ENCODE measurements at regions not wholly inside any gene's neighbourhood (a gene's known extent, or its start where the extent isn't known, plus 50 kb on each side); places are given as distances from the start of the nearest gene placed in this dataset.
"Not testable (repeated sequence)": the region's sequence is repeated elsewhere in the genome, so short reads cannot be mapped to it uniquely, and the experiment has no call there.

GRCh38 chr14:46482200-46482599 is 169.4 kb downstream of the RPL10L start:
- H3K27ac Mint-ChIP-seq = no peak overlapping the region
- peaks cover 15 to 18% of the 10 kb centered on the region in 2 donors for H3K9me3 Mint-ChIP-seq
- no peak for ATAC-seq

GRCh38 chr14:46480817-46481216 is 170.8 kb downstream of the RPL10L start:
- Mint-ChIP-seq H3K27ac (no peak overlapping the region), H3K36me3 (peaks cover 0 to 6% of the 10 kb centered on the region in 2 donors), H3K9me3 (peaks cover 17 to 20% of the 10 kb centered on the region in 2 donors)
- ATAC-seq (no peak), DNase-seq (ENCODE audit: low spot score in 2 of 2) (no peak)

More at GRCh38 chr14:46482200-46482599, 169.4 kb downstream of the RPL10L start:
- H3K36me3 Mint-ChIP-seq = peaks cover 0 to 4% of the 10 kb centered on the region in 2 donors
- no peak for DNase-seq (ENCODE audit: low spot score in 2 of 2)

DNA sequence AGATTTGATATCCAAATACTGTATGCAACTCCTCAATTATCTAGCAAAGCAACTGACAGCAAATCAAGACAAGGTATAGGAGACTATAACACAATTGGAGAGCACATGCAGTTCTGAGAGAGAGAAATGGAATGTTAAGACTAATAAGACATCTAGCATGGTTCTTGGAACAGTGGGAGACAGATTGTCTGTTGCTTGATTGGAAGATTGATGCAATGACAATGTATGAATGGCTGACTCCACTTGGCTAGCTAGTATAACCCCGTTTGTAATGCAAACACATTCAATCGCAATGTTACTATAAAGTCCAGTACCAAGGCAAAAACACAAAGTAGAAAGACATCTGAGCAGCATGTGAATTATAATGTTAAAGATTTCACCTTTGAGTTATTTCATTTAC is 179.3 kb downstream of the RPL10L start:
- Mint-ChIP-seq H3K36me3 (peaks cover 0 to 3% of the 10 kb centered on the region in 2 donors), H3K9me3 (peaks cover 3 to 6% of the 10 kb centered on the region in 2 donors), H3K27ac (no peak overlapping the region)
- no peak for ATAC-seq
- no peak for DNase-seq (ENCODE audit: low spot score in 2 of 2)

DNA sequence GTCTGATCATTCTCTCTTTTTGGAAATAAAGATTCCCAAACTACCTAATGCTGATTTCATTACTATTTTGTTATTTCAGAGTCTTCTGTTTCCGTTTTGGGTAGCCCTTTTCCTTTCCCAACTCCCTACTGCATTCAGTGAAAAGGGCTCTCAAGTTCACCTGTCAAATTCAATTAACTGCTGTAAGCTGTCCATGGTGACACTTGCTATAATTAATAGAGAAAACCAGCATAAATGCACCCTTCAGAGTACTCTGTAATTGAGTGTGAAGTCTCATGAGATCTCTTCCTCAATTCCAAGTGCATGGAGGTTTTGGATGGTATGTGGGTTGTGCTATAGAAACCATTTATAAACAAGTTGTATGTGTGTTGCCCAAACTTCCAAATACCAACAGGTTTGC is 187.2 kb downstream of the RPL10L start:
- no peaks in the 10 kb centered on the region for H3K36me3 Mint-ChIP-seq
- peaks cover 13 to 31% of the 10 kb centered on the region in 2 donors for H3K9me3 Mint-ChIP-seq
- ATAC-seq (no peak), DNase-seq (ENCODE audit: low spot score in 2 of 2) (no peak)
- no peak overlapping the region for H3K27ac Mint-ChIP-seq

GRCh38 chr14:46451800-46452199 is 199.8 kb downstream of the RPL10L start:
- Mint-ChIP-seq H3K36me3 (no peaks in the 10 kb centered on the region), H3K27ac (no peak overlapping the region), H3K9me3 (peaks cover 4 to 10% of the 10 kb centered on the region in 2 donors)
- ATAC-seq = no peak
- DNase-seq (ENCODE audit: low spot score in 2 of 2) = no peak

DNA sequence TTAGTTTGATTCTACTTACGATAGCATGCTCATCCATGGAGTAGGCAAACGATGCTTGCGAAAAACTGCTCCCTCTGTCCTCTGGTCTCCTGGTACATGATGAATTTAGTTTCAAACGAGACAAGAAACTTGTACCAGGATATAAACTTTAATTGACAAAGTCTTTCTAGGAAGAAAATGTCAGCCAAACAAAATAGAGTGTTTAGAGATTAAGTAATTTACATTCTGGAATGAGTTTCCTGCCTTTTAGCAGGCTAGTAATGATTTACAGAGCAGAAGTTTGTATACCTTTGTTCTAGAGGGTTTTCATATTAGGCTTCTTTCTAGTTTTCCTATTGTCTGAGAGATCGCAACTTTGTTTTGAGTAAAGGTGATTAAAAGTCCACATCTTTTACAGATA is 206.9 kb downstream of the RPL10L start:
- Mint-ChIP-seq H3K36me3 (peaks cover 2 to 3% of the 10 kb centered on the region in 2 donors), H3K27ac (no peak overlapping the region), H3K9me3 (peaks cover 23 to 28% of the 10 kb centered on the region in 2 donors)
- ATAC-seq (no peak), DNase-seq (ENCODE audit: low spot score in 2 of 2) (no peak)

DNA sequence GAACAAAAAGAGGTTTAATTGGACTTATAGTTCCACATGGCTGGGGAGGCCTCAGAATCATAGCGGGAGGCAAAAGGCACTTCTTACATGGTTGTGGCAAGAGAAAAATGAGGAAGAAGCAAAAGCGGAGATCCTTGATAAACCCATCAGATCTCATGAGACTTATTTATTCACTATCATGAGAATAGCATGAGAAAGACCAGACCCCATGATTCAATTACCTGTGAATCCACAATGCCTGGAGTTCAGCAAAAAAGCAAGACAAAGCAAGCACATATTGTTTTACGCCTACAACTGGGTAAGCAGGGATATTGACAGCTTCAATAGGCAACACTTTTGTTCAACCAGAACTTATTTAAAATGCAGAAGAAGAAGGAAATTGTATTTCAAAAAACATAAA is 218.2 kb downstream of the RPL10L start:
- Mint-ChIP-seq H3K9me3 (peaks cover 27 to 30% of the 10 kb centered on the region in 2 donors), H3K36me3 (peaks cover 0 to 6% of the 10 kb centered on the region in 2 donors), H3K27ac (no peak overlapping the region)
- ATAC-seq (no peak), DNase-seq (ENCODE audit: low spot score in 2 of 2) (no peak)

DNA sequence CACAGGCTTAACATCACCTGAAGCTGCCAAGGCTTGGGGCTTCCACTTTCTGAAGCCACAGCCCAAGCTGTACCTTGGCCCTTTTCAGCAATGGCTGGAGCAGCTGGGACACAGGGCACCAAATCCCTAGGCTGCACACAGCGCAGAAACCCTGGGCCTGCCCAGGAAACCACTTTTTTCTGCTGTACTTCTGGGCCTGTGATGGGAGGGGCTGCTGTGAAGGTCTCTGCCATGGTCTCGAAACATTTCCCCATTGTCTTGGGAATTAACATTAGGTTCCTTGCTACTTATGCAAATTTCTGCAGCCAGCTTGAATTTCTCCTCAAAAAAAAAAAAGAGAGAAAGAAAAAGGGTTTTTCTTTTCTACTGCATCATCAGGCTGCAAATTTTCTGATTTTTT is 219.1 kb downstream of the RPL10L start:
- DNase-seq (ENCODE audit: low spot score in 2 of 2) (no peak), ATAC-seq (no peak)
- H3K9me3 Mint-ChIP-seq = peaks cover 22 to 25% of the 10 kb centered on the region in 2 donors
- no peak overlapping the region for H3K27ac Mint-ChIP-seq
- H3K36me3 Mint-ChIP-seq = peaks cover 0 to 2% of the 10 kb centered on the region in 2 donors

DNA sequence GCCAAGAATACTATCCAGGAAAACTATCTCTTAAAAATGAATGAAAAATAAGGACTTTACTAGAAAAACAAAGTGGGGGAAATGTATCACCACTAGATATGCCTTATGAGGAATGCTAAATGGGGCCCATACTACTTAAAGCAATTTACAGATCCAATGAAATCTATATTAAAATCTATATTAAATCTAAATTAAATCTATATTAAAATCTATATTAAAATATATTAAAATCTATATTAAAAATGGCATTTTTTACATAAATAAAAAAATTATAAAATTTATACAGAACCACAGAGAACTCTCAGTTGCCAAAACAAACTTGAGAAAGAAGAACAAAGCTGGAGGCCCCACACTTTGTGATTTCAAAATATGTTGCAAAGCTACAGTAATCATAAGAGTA is 234.5 kb downstream of the RPL10L start:
- no peak for ATAC-seq
- Mint-ChIP-seq H3K27ac (no peak overlapping the region), H3K9me3 (peaks cover 23 to 24% of the 10 kb centered on the region in 2 donors), H3K36me3 (peaks cover 0 to 9% of the 10 kb centered on the region in 2 donors)
- no peak for DNase-seq (ENCODE audit: low spot score in 2 of 2)

DNA sequence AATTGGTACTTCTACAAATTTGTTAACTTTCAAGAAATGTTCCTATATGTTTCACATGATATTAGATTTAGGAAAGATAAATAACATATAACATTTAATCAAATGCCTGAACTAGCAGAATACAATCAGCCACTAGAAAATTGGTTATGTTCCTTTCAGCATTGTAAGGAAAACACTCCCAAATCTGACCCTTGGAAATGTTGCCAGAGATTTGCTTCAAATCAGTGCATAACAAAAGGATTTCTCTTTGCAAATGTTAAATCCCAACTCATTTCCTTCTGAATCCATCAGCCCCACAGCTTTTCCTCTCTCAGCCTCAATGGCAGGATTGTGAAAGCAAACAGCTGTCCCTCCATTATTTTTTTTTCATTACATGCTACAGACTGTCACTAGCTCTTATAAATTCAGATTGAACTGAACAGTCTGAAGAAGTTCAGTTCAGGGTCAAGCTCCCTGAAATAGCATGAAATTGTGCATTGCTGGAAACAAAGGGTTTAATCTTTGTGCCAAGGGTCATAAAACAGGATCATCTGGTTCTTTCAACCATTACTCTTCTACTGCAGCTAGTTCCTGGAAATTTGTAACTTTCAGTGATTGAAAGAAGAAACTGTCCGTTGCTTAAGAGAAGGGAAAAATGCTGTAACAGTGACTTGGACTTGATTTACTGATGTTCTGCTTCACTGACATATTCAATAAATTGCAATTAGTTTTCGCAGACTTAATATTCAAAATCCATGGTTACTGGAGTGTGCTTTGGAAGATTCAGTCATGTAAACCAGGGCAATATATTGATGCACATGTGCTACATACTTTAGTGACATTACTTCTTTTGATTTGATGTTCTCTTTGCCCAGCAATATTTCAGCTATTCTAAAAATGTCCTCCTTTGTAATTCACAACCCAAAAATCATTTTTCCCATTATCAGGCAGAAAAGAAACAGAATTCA is 246.4 kb downstream of the RPL10L start:
- no peak for ATAC-seq
- Mint-ChIP-seq H3K36me3 (no peaks in the 10 kb centered on the region), H3K27ac (no peak overlapping the region), H3K9me3 (peaks cover 0 to 4% of the 10 kb centered on the region in 2 donors)
- DNase-seq (ENCODE audit: low spot score in 2 of 2) = no peak

- DNase-seq (ENCODE audit: low spot score in 2 of 2); H3K36me3 Mint-ChIP-seq; H3K27ac Mint-ChIP-seq; ATAC-seq; H3K9me3 Mint-ChIP-seq: not testable (repeated sequence)
These were observed 249.4 kb downstream of the RPL10L start for GRCh38 chr14:46402001-46402690.

DNA sequence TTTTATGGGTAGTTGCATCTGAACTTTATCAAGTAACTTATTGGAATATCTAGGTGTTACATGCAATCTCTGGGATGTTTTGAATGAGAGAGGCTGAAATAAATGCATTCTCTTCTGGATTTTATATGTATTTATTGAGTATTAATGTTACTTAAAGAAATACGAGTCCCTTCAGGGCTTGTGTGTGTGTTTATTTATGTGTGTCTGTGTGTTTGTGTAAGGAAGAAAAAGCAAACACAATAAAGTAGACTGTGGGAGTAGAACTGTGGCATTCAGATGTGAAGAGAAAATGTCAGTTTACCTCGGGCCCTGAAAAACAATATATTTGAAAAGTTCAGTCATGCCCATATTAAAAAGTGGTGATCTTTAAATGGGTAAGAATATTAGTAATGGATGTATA is 250.5 kb downstream of the RPL10L start:
- no peak for DNase-seq (ENCODE audit: low spot score in 2 of 2)
- no peak for ATAC-seq

GRCh38 chr14:46399049-46399448 is 252.5 kb downstream of the RPL10L start:
- DNase-seq (ENCODE audit: low spot score in 2 of 2) (no peak), ATAC-seq (no peak)
- Mint-ChIP-seq H3K9me3 (peaks cover under 1 to 6% of the 10 kb centered on the region in 2 donors), H3K36me3 (no peaks in the 10 kb centered on the region), H3K27ac (no peak overlapping the region)

More for the DNA sequence above, 250.5 kb downstream of the RPL10L start:
- no peak overlapping the region for H3K27ac Mint-ChIP-seq
- H3K36me3 Mint-ChIP-seq = no peaks in the 10 kb centered on the region
- H3K9me3 Mint-ChIP-seq = peaks cover 0 to 4% of the 10 kb centered on the region in 2 donors

DNA sequence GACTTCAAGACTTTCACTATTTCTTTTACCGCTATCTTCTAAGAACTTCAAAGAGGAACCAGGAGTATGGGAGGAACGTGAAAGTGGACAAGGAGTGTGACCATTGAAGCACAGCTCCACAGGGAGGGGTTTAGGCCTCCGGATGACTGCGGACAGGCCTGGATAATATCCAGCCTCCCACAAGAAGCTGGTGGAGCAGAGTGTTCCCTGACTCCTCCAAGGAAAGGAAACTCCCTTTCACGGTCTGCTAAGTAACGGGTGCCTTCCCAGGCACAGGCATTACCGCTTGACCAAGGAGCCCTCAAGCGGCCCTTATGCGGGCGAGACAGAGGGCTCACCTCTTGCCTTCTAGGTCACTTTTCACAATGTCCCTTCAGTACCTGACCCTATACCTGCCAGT is 267.0 kb downstream of the RPL10L start:
- no peak for DNase-seq (ENCODE audit: low spot score in 2 of 2)
- peaks cover 13 to 17% of the 10 kb centered on the region in 2 donors for H3K9me3 Mint-ChIP-seq
- H3K36me3 Mint-ChIP-seq = no peaks in the 10 kb centered on the region
- no peak for ATAC-seq
- H3K27ac Mint-ChIP-seq = no peak overlapping the region

DNA sequence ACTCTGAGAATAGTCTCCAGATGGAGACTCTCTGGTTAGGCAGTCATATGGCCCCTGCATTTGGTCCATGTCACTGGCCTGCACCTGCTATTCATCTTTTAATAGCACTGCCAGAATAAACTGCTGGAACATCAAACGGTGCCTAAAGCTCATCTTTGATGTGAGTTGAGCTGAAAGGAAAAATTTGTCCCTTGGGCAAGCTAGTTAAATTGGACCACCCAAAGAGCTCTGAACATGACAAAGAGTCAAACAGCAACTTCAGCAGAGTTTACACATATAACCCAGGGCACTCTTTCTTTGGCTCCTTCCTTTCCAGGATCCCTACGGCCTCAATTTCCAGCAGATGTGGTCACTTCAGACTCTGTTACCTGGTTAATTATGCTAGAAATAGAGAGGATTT is 269.9 kb downstream of the RPL10L start:
- ATAC-seq = no peak
- no peak overlapping the region for H3K27ac Mint-ChIP-seq
- H3K9me3 Mint-ChIP-seq = peaks cover 8 to 10% of the 10 kb centered on the region in 2 donors
- H3K36me3 Mint-ChIP-seq = no peaks in the 10 kb centered on the region
- no peak for DNase-seq (ENCODE audit: low spot score in 2 of 2)

- Mint-ChIP-seq H3K9me3 (peaks cover 26 to 32% of the 10 kb centered on the region in 2 donors), H3K36me3 (peaks cover 0 to 14% of the 10 kb centered on the region in 2 donors), H3K27ac (no peak overlapping the region)
- ATAC-seq (no peak), DNase-seq (ENCODE audit: low spot score in 2 of 2) (no peak)
These were observed 273.3 kb downstream of the RPL10L start for GRCh38 chr14:46378248-46378647.

- Mint-ChIP-seq H3K36me3 (peaks cover 0 to 15% of the 10 kb centered on the region in 2 donors), H3K9me3 (peaks cover 23 to 32% of the 10 kb centered on the region in 2 donors), H3K27ac (no peak overlapping the region)
- ATAC-seq (no peak), DNase-seq (ENCODE audit: low spot score in 2 of 2) (no peak)
These were observed 274.3 kb downstream of the RPL10L start for GRCh38 chr14:46377305-46377704.
